Urothelium cell line (cell line): ENCODE measurements at regions not wholly inside any gene's neighbourhood (a gene's known extent, or its start where the extent isn't known, plus 50 kb on each side); places are given as distances from the start of the nearest gene placed in this dataset.

Experiments used
- DNase-seq: peaks from one replicate; pipeline ENCODE4 v3.0.0; 2011; ENCODE audit warnings: low spot score, mixed read lengths
- FAIRE-seq: peaks from 2 replicates; lab custom pipeline; 2011; peaks lifted over from hg19 to GRCh38; lab: Jason Lieb, UNC

GRCh38 chr14:38777401-38777800 lies 325.6 kb downstream of the SEC23A start:
- DNase-seq (no peak), FAIRE-seq (no peak)

GRCh38 chr14:38775986-38776385 lies 327.0 kb downstream of the SEC23A start:
- FAIRE-seq (no peak), DNase-seq (no peak)

- DNase-seq (no peak), FAIRE-seq (no peak)
Observed at GRCh38 chr14:38774162-38774561, 328.9 kb downstream of the SEC23A start.

- DNase-seq (no peak), FAIRE-seq (no peak)
Observed at GRCh38 chr14:38770251-38770650, 332.8 kb downstream of the SEC23A start.

- no peak for DNase-seq
- no peak for FAIRE-seq
Observed at GRCh38 chr14:38762845-38763244, 340.2 kb downstream of the SEC23A start.

- no peak for DNase-seq
Observed at GRCh38 chr14:38762426-38762825, 340.6 kb downstream of the SEC23A start.

GRCh38 chr14:38761033-38761432 lies 342.0 kb downstream of the SEC23A start:
- DNase-seq (no peak), FAIRE-seq (no peak)

More at GRCh38 chr14:38762426-38762825, 340.6 kb downstream of the SEC23A start:
- FAIRE-seq: no peak

- no peak for DNase-seq
- no peak for FAIRE-seq
Observed at GRCh38 chr14:38758661-38759060, 344.4 kb downstream of the SEC23A start.

GRCh38 chr14:38755036-38755435 lies 348.0 kb downstream of the SEC23A start:
- no peak for FAIRE-seq
- no peak for DNase-seq

GRCh38 chr14:38752750-38753149 lies 350.3 kb downstream of the SEC23A start:
- FAIRE-seq: no peak

GRCh38 chr14:38752341-38752740 lies 350.7 kb downstream of the SEC23A start:
- DNase-seq (no peak), FAIRE-seq (no peak)

More at GRCh38 chr14:38752750-38753149, 350.3 kb downstream of the SEC23A start:
- DNase-seq: no peak

GRCh38 chr14:38751459-38751858 lies 351.6 kb downstream of the SEC23A start:
- no peak for FAIRE-seq
- DNase-seq: no peak

- no peak for FAIRE-seq
- DNase-seq: no peak
Observed at GRCh38 chr14:38749936-38750335, 353.1 kb downstream of the SEC23A start.

GRCh38 chr14:38745861-38746260 lies 357.2 kb downstream of the SEC23A start:
- no peak for DNase-seq
- no peak for FAIRE-seq

- DNase-seq (no peak), FAIRE-seq (no peak)
Observed at GRCh38 chr14:38743966-38744584, 359.0 kb downstream of the SEC23A start.

- FAIRE-seq: no peak
- DNase-seq: no peak
Observed at GRCh38 chr14:38737686-38738407, 365.2 kb downstream of the SEC23A start.

- DNase-seq (no peak), FAIRE-seq (no peak)
Observed at GRCh38 chr14:38735005-38735404, 368.0 kb downstream of the SEC23A start.

GRCh38 chr14:38731962-38732361 lies 371.1 kb downstream of the SEC23A start:
- DNase-seq (no peak), FAIRE-seq (no peak)

GRCh38 chr14:38730420-38730819 lies 372.6 kb downstream of the SEC23A start:
- no peak for FAIRE-seq
- no peak for DNase-seq

GRCh38 chr14:38727731-38728130 lies 375.3 kb downstream of the SEC23A start:
- FAIRE-seq (no peak), DNase-seq (no peak)

- FAIRE-seq (no peak), DNase-seq (no peak)
Observed at GRCh38 chr14:38724621-38725020, 378.4 kb downstream of the SEC23A start.

GRCh38 chr14:38723959-38724358 lies 379.1 kb downstream of the SEC23A start:
- FAIRE-seq (no peak), DNase-seq (no peak)
